PC-3 (cell line): ENCODE measurements at regions not wholly inside any gene's neighbourhood (a gene's known extent, or its start where the extent isn't known, plus 50 kb on each side); places are given as distances from the start of the nearest gene placed in this dataset.
A peak's percentile ranks its signal among the peaks of the same experiment; 100 is the strongest.
"Not testable (repeated sequence)": the region's sequence is repeated elsewhere in the genome, so short reads cannot be mapped to it uniquely, and the experiment has no call there.

Experiments used
- ATAC-seq: fragments of 200-7000 bp; cut with Tn5 transposase; 2 replicates; pipeline ENCODE4 v1.9.1; 2020; ENCODE audit warnings: mild to moderate bottlenecking, moderate library complexity
- BruUV-seq: library from RNA; stranded (reverse); fragments of 400-500 nt; replicated peaks from 2 replicates; lab custom pipeline; 2021; lab: Mats Ljungman, UMichigan
- CTCF ChIA-PET: fragments of 300-600 bp; sonication (Branson Sonifier 250); formaldehyde crosslinking; loops from one replicate; lab custom pipeline; 2022; ENCODE audit warnings: antibody characterized with exemption; lab: Charles Lee
- POLR2A ChIA-PET: fragments of 300-600 bp; sonication (Branson Sonifier 250); formaldehyde crosslinking; loops from one replicate; lab custom pipeline; 2022; ENCODE audit warnings: antibody characterized with exemption; ENCODE audit not compliant: unreplicated experiment; lab: Charles Lee
- DNase-seq: peaks from one replicate; pipeline ENCODE4 v3.0.0-alpha.2; 2015
- H2AFZ ChIP-seq: fragments of 300-600 bp; sonication (generic); 2 replicates; pipeline ENCODE4 v1.6.0; 2016; ENCODE audit warnings: antibody characterized with exemption, low read length
- H3F3A ChIP-seq: fragments of 300-600 bp; sonication (generic); one replicate; pipeline ENCODE4 v1.6.0; 2017; ENCODE audit warnings: antibody characterized with exemption, low read length, control low read depth, mild to moderate bottlenecking; ENCODE audit not compliant: unreplicated experiment
- H3K27ac ChIP-seq: fragments of 300-600 bp; sonication (generic); 2 replicates; pipeline ENCODE4 v1.5.1; 2016; ENCODE audit warnings: mild to moderate bottlenecking, low read length
- H3K27me3 ChIP-seq: fragments of 300-600 bp; sonication (generic); 2 replicates; pipeline ENCODE4 v1.6.1; 2016; ENCODE audit warnings: low read length, mixed read lengths
- H3K36me3 ChIP-seq: fragments of 300-600 bp; sonication (generic); 2 replicates; pipeline ENCODE4 v1.6.1; 2016; ENCODE audit warnings: low read depth, mixed run types, low read length, mixed read lengths
- H3K4me1 ChIP-seq: fragments of 300-600 bp; sonication (generic); 2 replicates; pipeline ENCODE4 v1.5.1; 2016; ENCODE audit warnings: low read length; ENCODE audit not compliant: insufficient read depth
- H3K4me2 ChIP-seq: fragments of 300-600 bp; sonication (generic); 2 replicates; pipeline ENCODE4 v1.6.0; 2016; ENCODE audit warnings: low read length
- H3K4me3 ChIP-seq: fragments of 300-600 bp; sonication (generic); 2 replicates; pipeline ENCODE4 v1.5.1; 2016; ENCODE audit warnings: mild to moderate bottlenecking, low read length, mixed read lengths
- H3K79me2 ChIP-seq: fragments of 300-600 bp; sonication (generic); 2 replicates; pipeline ENCODE4 v1.6.1; 2017; ENCODE audit warnings: low read length, mixed read lengths
- H3K9ac ChIP-seq: fragments of 300-600 bp; sonication (generic); 2 replicates; pipeline ENCODE4 v1.6.0; 2016; ENCODE audit warnings: mild to moderate bottlenecking, low read length
- H3K9me2 ChIP-seq: fragments of 300-600 bp; sonication (generic); replicated peaks from 2 replicates; pipeline ENCODE4 v1.6.1; 2016; ENCODE audit warnings: mixed run types, low read length, mixed read lengths
- H3K9me3 ChIP-seq: fragments of 300-600 bp; sonication (generic); 2 replicates; pipeline ENCODE4 v1.6.1; 2016; ENCODE audit warnings: low read length, mixed read lengths
- H4K20me1 ChIP-seq: fragments of 300-600 bp; sonication (generic); 2 replicates; pipeline ENCODE4 v1.6.1; 2016; ENCODE audit warnings: low read length, mixed read lengths
- EZH2 ChIP-seq: fragments of 300-600 bp; sonication (generic); IDR thresholded peaks from one replicate; pipeline ENCODE4 v1.6.1; 2017; ENCODE audit warnings: antibody characterized with exemption, mild to moderate bottlenecking, low read length; ENCODE audit not compliant: unreplicated experiment
- EZH2phosphoT487 ChIP-seq: fragments of 300-600 bp; sonication (generic); IDR thresholded peaks from 2 replicates; pipeline ENCODE4 v1.6.1; 2018; ENCODE audit warnings: mild to moderate bottlenecking, antibody characterized with exemption, low read length, borderline replicate concordance
- intact Hi-C: fragments of 100-400 bp; cut with micrococcal nuclease; formaldehyde crosslinking; loops from 2 replicates; pipeline ENCODE4 v1.9.0; 2023
- TF ChIP-seq, protein P1 (sequence below): fragments of 300-600 bp; sonication (generic); conservative IDR thresholded peaks from 2 replicates; pipeline ENCODE4 v1.5.1; 2017; ENCODE audit warnings: antibody characterized with exemption, low read depth, mild to moderate bottlenecking, low read length

- Histone ChIP-seq H3K36me3 (no peaks in the 10 kb centered on the region), H3K4me1 (peaks cover 4% of the 10 kb centered on the region; the same call in 1 of the 2 replicates), H3K9me2 (no peaks in the 10 kb centered on the region), H3K4me2 (0 out of 2 replicates have a peak overlapping the region, but pooled peaks have one; percentile 1), H3K27me3 (no peaks in the 10 kb centered on the region), H3F3A (no peaks in the 10 kb centered on the region), H3K27ac (no peak overlapping the region), H3K9ac (no peak overlapping the region), H4K20me1 (no peaks in the 10 kb centered on the region), H3K9me3 (no peaks in the 10 kb centered on the region), H3K79me2 (no peaks in the 10 kb centered on the region), H3K4me3 (no peak overlapping the region), H2AFZ (no peak overlapping the region)
- BruUV-seq, result no TSS peak
- DNase-seq, result peak; percentile 57
- intact Hi-C loops, result loop anchor here (1.0 kb wide), 1 partner anchor 129 kb away; no protein-coding TSS in a partner anchor
- POLR2A ChIA-PET, result no interaction called here
- ATAC-seq, result peak; percentile 97
- CTCF ChIA-PET, result no interaction called here
- TF ChIP-seq EZH2phosphoT487 (no peak), EZH2 (no peak)
- TF ChIP-seq, protein P1, sequence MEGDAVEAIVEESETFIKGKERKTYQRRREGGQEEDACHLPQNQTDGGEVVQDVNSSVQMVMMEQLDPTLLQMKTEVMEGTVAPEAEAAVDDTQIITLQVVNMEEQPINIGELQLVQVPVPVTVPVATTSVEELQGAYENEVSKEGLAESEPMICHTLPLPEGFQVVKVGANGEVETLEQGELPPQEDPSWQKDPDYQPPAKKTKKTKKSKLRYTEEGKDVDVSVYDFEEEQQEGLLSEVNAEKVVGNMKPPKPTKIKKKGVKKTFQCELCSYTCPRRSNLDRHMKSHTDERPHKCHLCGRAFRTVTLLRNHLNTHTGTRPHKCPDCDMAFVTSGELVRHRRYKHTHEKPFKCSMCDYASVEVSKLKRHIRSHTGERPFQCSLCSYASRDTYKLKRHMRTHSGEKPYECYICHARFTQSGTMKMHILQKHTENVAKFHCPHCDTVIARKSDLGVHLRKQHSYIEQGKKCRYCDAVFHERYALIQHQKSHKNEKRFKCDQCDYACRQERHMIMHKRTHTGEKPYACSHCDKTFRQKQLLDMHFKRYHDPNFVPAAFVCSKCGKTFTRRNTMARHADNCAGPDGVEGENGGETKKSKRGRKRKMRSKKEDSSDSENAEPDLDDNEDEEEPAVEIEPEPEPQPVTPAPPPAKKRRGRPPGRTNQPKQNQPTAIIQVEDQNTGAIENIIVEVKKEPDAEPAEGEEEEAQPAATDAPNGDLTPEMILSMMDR, result no peak
These were observed 652.8 kb upstream of the CTNND2 start for GRCh38 chr5:12557012-12557411.

GRCh38 chr5:12526113-12526512 is 621.9 kb upstream of the CTNND2 start:
- Histone ChIP-seq H4K20me1 (no peaks in the 10 kb centered on the region), H3K4me1 (peaks cover 7% of the 10 kb centered on the region; the same call in 1 of the 2 replicates), H3K79me2 (no peaks in the 10 kb centered on the region), H2AFZ (no peak overlapping the region), H3K4me2 (no peak overlapping the region), H3K36me3 (no peaks in the 10 kb centered on the region), H3F3A (no peaks in the 10 kb centered on the region), H3K27me3 (no peaks in the 10 kb centered on the region), H3K27ac (no peak overlapping the region), H3K9me3 (no peaks in the 10 kb centered on the region), H3K4me3 (no peak overlapping the region), H3K9ac (no peak overlapping the region), H3K9me2 (no peaks in the 10 kb centered on the region)
- ATAC-seq (no peak), DNase-seq (no peak)
- intact Hi-C loops, result no loop called here
- TF ChIP-seq EZH2phosphoT487, result no peak
- no TSS peak for BruUV-seq
- ChIA-PET POLR2A (no interaction called here), CTCF (no interaction called here)

DNA sequence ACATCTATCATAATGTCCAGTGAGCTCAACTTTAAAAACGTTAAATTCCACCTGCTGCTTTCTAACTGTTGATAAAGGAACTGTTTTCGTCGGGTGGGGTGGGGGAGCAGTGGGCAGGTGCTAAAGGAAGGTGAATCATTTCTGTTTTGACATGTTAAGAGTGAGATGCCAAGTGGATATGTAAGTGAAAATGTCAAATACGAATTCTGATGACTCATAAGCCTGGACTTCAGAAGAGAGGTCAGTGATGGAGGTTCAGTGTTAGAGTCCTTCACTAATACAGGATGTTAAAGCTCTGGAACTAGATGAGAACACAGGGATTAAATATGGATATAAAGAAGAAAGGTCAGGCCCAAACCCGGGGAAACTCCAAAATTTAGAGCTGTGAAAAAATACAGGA is 617.9 kb upstream of the CTNND2 start:
- ChIA-PET CTCF (no interaction called here), POLR2A (interaction anchor here (0.7 kb wide), 1 partner anchor 528 kb away, joined by 3 read pairs; no protein-coding TSS in a partner anchor)
- Histone ChIP-seq H3K27me3 (no peaks in the 10 kb centered on the region), H3K9me2 (no peaks in the 10 kb centered on the region), H3K4me1 (peaks cover 7% of the 10 kb centered on the region; the same call in 1 of the 2 replicates), H3K27ac (no peak overlapping the region), H3F3A (no peaks in the 10 kb centered on the region), H3K79me2 (no peaks in the 10 kb centered on the region), H3K4me2 (0 out of 2 replicates have a peak overlapping the region, but pooled peaks have one; percentile 17), H3K4me3 (no peak overlapping the region), H3K36me3 (no peaks in the 10 kb centered on the region), H3K9ac (no peak overlapping the region), H4K20me1 (no peaks in the 10 kb centered on the region), H3K9me3 (no peaks in the 10 kb centered on the region), H2AFZ (no peak overlapping the region)
- DNase-seq (peak; percentile 87), ATAC-seq (peak; percentile 96)
- no TSS peak for BruUV-seq
- intact Hi-C loops, result no loop called here
- TF ChIP-seq EZH2, result no peak
- no peak for TF ChIP-seq EZH2phosphoT487
- TF ChIP-seq, protein P1, result no peak

DNA sequence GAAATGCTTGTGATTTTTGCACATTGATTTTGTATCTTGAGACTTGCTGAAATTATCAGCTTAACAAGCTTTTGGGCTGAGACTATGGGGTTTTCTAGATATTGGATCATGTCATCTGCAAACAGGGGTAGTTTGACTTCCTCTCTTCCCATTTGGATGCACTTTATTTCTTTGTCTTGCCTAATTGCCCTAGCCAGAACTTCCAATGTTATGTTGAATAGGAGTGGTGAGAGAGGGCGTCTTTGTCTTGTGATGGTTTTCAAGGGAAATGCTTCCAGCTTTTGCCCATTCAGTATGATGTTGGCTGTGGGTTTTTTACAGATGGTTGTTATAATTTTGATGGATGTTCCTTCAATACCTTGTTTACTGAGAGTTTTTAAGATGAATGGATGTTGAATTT is 600.7 kb upstream of the CTNND2 start:
- H3K27me3 ChIP-seq, H4K20me1 ChIP-seq, H3K36me3 ChIP-seq, H3K27ac ChIP-seq, BruUV-seq, H3K79me2 ChIP-seq, H3F3A ChIP-seq, DNase-seq, H3K4me3 ChIP-seq, H3K9me3 ChIP-seq, H3K9me2 ChIP-seq, H3K4me2 ChIP-seq, POLR2A ChIA-PET, CTCF ChIA-PET, H2AFZ ChIP-seq, ATAC-seq, H3K9ac ChIP-seq, intact Hi-C loops, H3K4me1 ChIP-seq: not testable (repeated sequence)
